ENCODE measurements at regions not wholly inside any gene's neighbourhood (a gene's known extent, or its start where the extent isn't known, plus 50 kb on each side); places are given as distances from the start of the nearest gene placed in this dataset.

GRCh38 chr11:91952056-91952455, 272.6 kb upstream of the FAT3 start:
- Histone ChIP-seq H3K4me2 (ENCODE audit: low read length) (no peak overlapping the region), H4K20me1 (ENCODE audit: control insufficient read depth, insufficient read depth, low read depth, low read length) (no peaks in the 10 kb centered on the region), H3K27ac (ENCODE audit: low read depth, low read length) (no peak overlapping the region)

DNA sequence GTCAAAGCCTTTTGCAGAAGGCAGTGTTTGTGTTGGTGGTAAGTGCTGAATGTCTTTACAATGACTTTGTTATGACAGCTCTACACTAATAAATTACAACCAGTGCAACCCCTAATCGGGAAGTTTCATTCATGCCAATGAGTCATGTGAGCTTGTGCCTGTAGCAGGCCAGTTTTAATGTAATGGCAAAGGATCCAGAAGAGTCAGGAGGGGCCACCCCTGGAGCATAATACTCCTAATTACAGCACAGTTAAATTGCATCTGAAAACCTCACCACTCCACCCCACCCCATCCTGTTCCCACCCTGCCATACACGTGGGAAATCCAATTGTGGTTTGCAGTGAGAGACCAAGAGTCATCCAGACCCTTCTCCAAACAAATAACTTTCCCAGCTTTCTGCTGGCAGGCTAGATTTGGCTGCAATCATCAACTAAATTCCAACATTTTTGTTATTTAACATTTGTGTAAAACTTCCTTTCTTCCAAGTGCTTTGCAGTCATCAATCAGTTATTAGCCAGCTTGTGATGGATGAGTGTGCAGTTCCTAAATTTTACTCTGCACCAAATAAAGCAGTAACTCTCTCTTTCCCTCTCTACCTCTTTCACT, 277.3 kb upstream of the FAT3 start:
- no peak overlapping the region for H3K4me2 ChIP-seq (ENCODE audit: low read length)
- TF ChIP-seq, protein P1, sequence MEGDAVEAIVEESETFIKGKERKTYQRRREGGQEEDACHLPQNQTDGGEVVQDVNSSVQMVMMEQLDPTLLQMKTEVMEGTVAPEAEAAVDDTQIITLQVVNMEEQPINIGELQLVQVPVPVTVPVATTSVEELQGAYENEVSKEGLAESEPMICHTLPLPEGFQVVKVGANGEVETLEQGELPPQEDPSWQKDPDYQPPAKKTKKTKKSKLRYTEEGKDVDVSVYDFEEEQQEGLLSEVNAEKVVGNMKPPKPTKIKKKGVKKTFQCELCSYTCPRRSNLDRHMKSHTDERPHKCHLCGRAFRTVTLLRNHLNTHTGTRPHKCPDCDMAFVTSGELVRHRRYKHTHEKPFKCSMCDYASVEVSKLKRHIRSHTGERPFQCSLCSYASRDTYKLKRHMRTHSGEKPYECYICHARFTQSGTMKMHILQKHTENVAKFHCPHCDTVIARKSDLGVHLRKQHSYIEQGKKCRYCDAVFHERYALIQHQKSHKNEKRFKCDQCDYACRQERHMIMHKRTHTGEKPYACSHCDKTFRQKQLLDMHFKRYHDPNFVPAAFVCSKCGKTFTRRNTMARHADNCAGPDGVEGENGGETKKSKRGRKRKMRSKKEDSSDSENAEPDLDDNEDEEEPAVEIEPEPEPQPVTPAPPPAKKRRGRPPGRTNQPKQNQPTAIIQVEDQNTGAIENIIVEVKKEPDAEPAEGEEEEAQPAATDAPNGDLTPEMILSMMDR (IDR thresholded peaks at IDR 0.05; ENCODE audit: low read depth, low read length, poor library complexity, severe bottlenecking) = no peak
- no peak for TF ChIP-seq EZH2phosphoT487 (IDR thresholded peaks at IDR 0.05; ENCODE audit: borderline replicate concordance, low read length)
- no peaks in the 10 kb centered on the region for H3K36me3 ChIP-seq (ENCODE audit: control insufficient read depth, low read length)
- no peaks in the 10 kb centered on the region for H3K79me2 ChIP-seq (ENCODE audit: control insufficient read depth, low read length)
- no peak overlapping the region for H3K4me3 ChIP-seq (ENCODE audit: low read length)
- no peak overlapping the region for H3K27ac ChIP-seq (ENCODE audit: low read depth, low read length)
- H3F3A ChIP-seq (ENCODE audit: control insufficient read depth, insufficient read depth) = no peaks in the 10 kb centered on the region
- H3K27me3 ChIP-seq (ENCODE audit: control insufficient read depth, low read length) = no peaks in the 10 kb centered on the region
- H3K9me2 ChIP-seq (replicated peaks; ENCODE audit: control insufficient read depth, low read length) = no peaks in the 10 kb centered on the region
- no peaks in the 10 kb centered on the region for H3K4me1 ChIP-seq (ENCODE audit: control insufficient read depth, low read length)
- no peaks in the 10 kb centered on the region for H3K9me3 ChIP-seq (ENCODE audit: control insufficient read depth, insufficient read depth, low read length)
- H4K20me1 ChIP-seq (ENCODE audit: control insufficient read depth, insufficient read depth, low read depth, low read length) = no peaks in the 10 kb centered on the region

More at GRCh38 chr11:91952056-91952455, 272.6 kb upstream of the FAT3 start:
- no peaks in the 10 kb centered on the region for H3F3A ChIP-seq (ENCODE audit: control insufficient read depth, insufficient read depth)
- H3K9me3 ChIP-seq (ENCODE audit: control insufficient read depth, insufficient read depth, low read length) = no peaks in the 10 kb centered on the region
- H3K79me2 ChIP-seq (ENCODE audit: control insufficient read depth, low read length) = no peaks in the 10 kb centered on the region
- H3K27me3 ChIP-seq (ENCODE audit: control insufficient read depth, low read length) = no peaks in the 10 kb centered on the region
- no peaks in the 10 kb centered on the region for H3K4me1 ChIP-seq (ENCODE audit: control insufficient read depth, low read length)
- no peaks in the 10 kb centered on the region for H3K9me2 ChIP-seq (replicated peaks; ENCODE audit: control insufficient read depth, low read length)
- no peak overlapping the region for H3K4me3 ChIP-seq (ENCODE audit: low read length)
- no peaks in the 10 kb centered on the region for H3K36me3 ChIP-seq (ENCODE audit: control insufficient read depth, low read length)
- TF ChIP-seq EZH2phosphoT487 (IDR thresholded peaks at IDR 0.05; ENCODE audit: borderline replicate concordance, low read length) = no peak
- TF ChIP-seq, protein P1 (IDR thresholded peaks at IDR 0.05; ENCODE audit: low read depth, low read length, poor library complexity, severe bottlenecking) = no peak

DNA sequence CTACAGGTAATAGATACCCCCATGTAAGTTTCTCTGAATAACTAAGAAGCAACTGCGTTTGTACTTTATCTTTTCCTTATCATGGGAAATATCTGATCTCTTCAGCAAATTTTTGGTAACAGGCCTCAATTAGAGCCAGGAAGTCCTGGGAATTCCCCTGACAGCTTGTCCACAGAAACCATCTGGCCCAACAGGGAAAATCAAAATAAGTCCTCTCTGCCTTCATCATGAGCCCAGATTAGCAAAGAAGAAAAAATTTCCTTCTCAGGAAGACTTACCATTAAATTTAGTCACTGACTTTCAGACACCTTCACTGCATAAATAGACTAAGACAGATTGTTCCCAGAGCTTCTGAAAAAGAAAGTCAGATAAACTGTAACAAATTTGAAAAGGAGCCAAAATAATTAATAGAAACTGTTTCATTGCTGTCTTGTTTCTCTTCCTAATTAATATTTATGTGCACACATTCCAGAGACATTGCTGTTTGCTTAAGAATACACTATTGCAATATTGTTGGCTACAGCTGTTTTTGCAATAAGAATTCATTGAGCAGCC, 278.1 kb upstream of the FAT3 start:
- H3K36me3 ChIP-seq (ENCODE audit: control insufficient read depth, low read length) = no peaks in the 10 kb centered on the region
- no peak for TF ChIP-seq EZH2phosphoT487 (IDR thresholded peaks at IDR 0.05; ENCODE audit: borderline replicate concordance, low read length)
- TF ChIP-seq, protein P1 (IDR thresholded peaks at IDR 0.05; ENCODE audit: low read depth, low read length, poor library complexity, severe bottlenecking) = no peak
- H3K4me1 ChIP-seq (ENCODE audit: control insufficient read depth, low read length) = no peaks in the 10 kb centered on the region
- no peaks in the 10 kb centered on the region for H3K27me3 ChIP-seq (ENCODE audit: control insufficient read depth, low read length)
- no peak overlapping the region for H3K4me3 ChIP-seq (ENCODE audit: low read length)
- no peak overlapping the region for H3K4me2 ChIP-seq (ENCODE audit: low read length)
- H3F3A ChIP-seq (ENCODE audit: control insufficient read depth, insufficient read depth) = no peaks in the 10 kb centered on the region
- no peaks in the 10 kb centered on the region for H3K9me3 ChIP-seq (ENCODE audit: control insufficient read depth, insufficient read depth, low read length)
- no peaks in the 10 kb centered on the region for H3K79me2 ChIP-seq (ENCODE audit: control insufficient read depth, low read length)
- H4K20me1 ChIP-seq (ENCODE audit: control insufficient read depth, insufficient read depth, low read depth, low read length) = no peaks in the 10 kb centered on the region
- no peak overlapping the region for H3K27ac ChIP-seq (ENCODE audit: low read depth, low read length)
- H3K9me2 ChIP-seq (replicated peaks; ENCODE audit: control insufficient read depth, low read length) = no peaks in the 10 kb centered on the region

Data from DOHH2 (cell line).